NCI-H146 treated with DMSO at 0.1 percent for 48 hours (cell line): ENCODE measurements at regions not wholly inside any gene's neighbourhood (a gene's known extent, or its start where the extent isn't known, plus 50 kb on each side); places are given as distances from the start of the nearest gene placed in this dataset.

ENCODE experiments used
- DNase-seq: peaks from one replicate; lab custom pipeline; 2025; ENCODE audit not compliant: unreplicated experiment; lab: John Stamatoyannopoulos, UW

- DNase-seq, result no peak
Observed at GRCh38 chr10:36332926-36333325, 690.8 kb upstream of the FZD8 start.

GRCh38 chr10:36331121-36331520 is 689.0 kb upstream of the FZD8 start:
- no peak for DNase-seq

- no peak for DNase-seq
Observed at GRCh38 chr10:36325815-36326214, 683.7 kb upstream of the FZD8 start.

- no peak for DNase-seq
Observed at GRCh38 chr10:36324831-36325230, 682.7 kb upstream of the FZD8 start.

GRCh38 chr10:36313142-36313541 is 671.0 kb upstream of the FZD8 start:
- no peak for DNase-seq

- no peak for DNase-seq
Observed at GRCh38 chr10:36303896-36304295, 661.8 kb upstream of the FZD8 start.

GRCh38 chr10:36302086-36302485 is 660.0 kb upstream of the FZD8 start:
- DNase-seq, result no peak

GRCh38 chr10:36301539-36301938 is 659.4 kb upstream of the FZD8 start:
- DNase-seq, result no peak

- no peak for DNase-seq
Observed at GRCh38 chr10:36301139-36301538, 659.0 kb upstream of the FZD8 start.

- DNase-seq, result no peak
Observed at GRCh38 chr10:36283827-36284226, 641.7 kb upstream of the FZD8 start.

- DNase-seq, result no peak
Observed at GRCh38 chr10:36281831-36282331, 639.8 kb upstream of the FZD8 start.

- DNase-seq, result no peak
Observed at GRCh38 chr10:36280890-36281499, 638.9 kb upstream of the FZD8 start.

- no peak for DNase-seq
Observed at GRCh38 chr10:36280321-36280741, 638.2 kb upstream of the FZD8 start.

GRCh38 chr10:36278176-36278575 is 636.1 kb upstream of the FZD8 start:
- DNase-seq, result no peak

GRCh38 chr10:36277459-36277858 is 635.4 kb upstream of the FZD8 start:
- DNase-seq, result no peak

- no peak for DNase-seq
Observed at GRCh38 chr10:36271627-36272340, 629.7 kb upstream of the FZD8 start.

- no peak for DNase-seq
Observed at GRCh38 chr10:36269222-36269621, 627.1 kb upstream of the FZD8 start.

- no peak for DNase-seq
Observed at GRCh38 chr10:36266923-36267322, 624.8 kb upstream of the FZD8 start.

- DNase-seq, result no peak
Observed at GRCh38 chr10:36265741-36266140, 623.6 kb upstream of the FZD8 start.

- DNase-seq, result no peak
Observed at GRCh38 chr10:36263871-36264270, 621.8 kb upstream of the FZD8 start.

- no peak for DNase-seq
Observed at GRCh38 chr10:36256948-36257356, 614.9 kb upstream of the FZD8 start.

GRCh38 chr10:36256166-36256565 is 614.1 kb upstream of the FZD8 start:
- DNase-seq, result no peak

- DNase-seq, result no peak
Observed at GRCh38 chr10:36254199-36254598, 612.1 kb upstream of the FZD8 start.
